Gastroesophageal sphincter (tissue), 3 donors: ENCODE measurements at regions not wholly inside any gene's neighbourhood (a gene's known extent, or its start where the extent isn't known, plus 50 kb on each side); places are given as distances from the start of the nearest gene placed in this dataset.
"Not testable (repeated sequence)": the region's sequence is repeated elsewhere in the genome, so short reads cannot be mapped to it uniquely, and the experiment has no call there.

Source experiments
- CTCF ChIP-seq, 4 experiments: fragments of 200-600 bp in 2 of 4; fragments of 450-650 bp in 2 of 4; sonication (generic) in 1 of 4; IDR thresholded peaks; one replicate each; pipeline ENCODE4 v1.5.1; 2017 to 2019; ENCODE audit warnings: antibody characterized with exemption in 4 of 4, mild to moderate bottlenecking in 2 of 4, moderate library complexity in 2 of 4
- EP300 ChIP-seq: sonication (generic); formaldehyde crosslinking; IDR thresholded peaks from one replicate; pipeline ENCODE4 v1.6.1; 2017; ENCODE audit warnings: antibody characterized with exemption, mild to moderate bottlenecking
- POLR2A ChIP-seq, 2 donors: fragments of 450-650 bp; IDR thresholded peaks; one replicate each; pipeline ENCODE4 v1.6.1; 2017; ENCODE audit warnings: antibody characterized with exemption in 2 of 2, mild to moderate bottlenecking in 2 of 2, moderate library complexity in 1 of 2
- POLR2AphosphoS5 ChIP-seq: sonication (generic); formaldehyde crosslinking; IDR thresholded peaks from one replicate; pipeline ENCODE4 v1.6.1; 2017; ENCODE audit warnings: antibody characterized with exemption

- not testable (repeated sequence) for TF ChIP-seq CTCF (IDR thresholded peaks at IDR 0.05); POLR2A (IDR thresholded peaks at IDR 0.05); EP300; POLR2AphosphoS5
Measured at GRCh38 chr4:97037411-97038145, 1105.7 kb downstream of the STPG2 start.
